Ovary (tissue), 7 donors: ENCODE measurements at regions not wholly inside any gene's neighbourhood (a gene's known extent, or its start where the extent isn't known, plus 50 kb on each side); places are given as distances from the start of the nearest gene placed in this dataset.

Experiments used
- DNase-seq, 5 donors: peaks; one replicate each; pipeline ENCODE4 v3.0.0-alpha.2; 2019 to 2020
- H3K27ac ChIP-seq, 2 donors: fragments of 200-600 bp; one replicate each; pipeline versions ENCODE4 v1.5.1 to v1.8.0; 2019 to 2022
- H3K27me3 ChIP-seq: fragments of 200-600 bp; one replicate; pipeline ENCODE4 v1.8.0; 2022
- H3K36me3 ChIP-seq: fragments of 200-600 bp; sonication (generic); one replicate; pipeline ENCODE4 v1.5.1; 2019
- H3K4me1 ChIP-seq: one replicate; pipeline ENCODE4 v1.8.1; 2013; ENCODE audit warnings: mild to moderate bottlenecking, moderate library complexity; ENCODE audit not compliant: insufficient read depth
- H3K4me3 ChIP-seq: fragments of 200-600 bp; sonication (generic); one replicate; pipeline ENCODE4 v1.5.1; 2017
- H3K9me3 ChIP-seq, 2 donors: fragments of 200-600 bp in 1 of 2; sonication (generic) in 1 of 2; one replicate each; pipeline versions ENCODE4 v1.5.1 to v1.8.1; 2013 to 2019; ENCODE audit warnings: mild to moderate bottlenecking in 1 of 2, moderate library complexity in 1 of 2
- EP300 ChIP-seq: sonication (generic); formaldehyde crosslinking; IDR thresholded peaks from one replicate; pipeline ENCODE4 v1.6.1; 2017; ENCODE audit warnings: antibody characterized with exemption
- POLR2A ChIP-seq: fragments of 450-650 bp; IDR thresholded peaks from one replicate; pipeline ENCODE4 v1.6.1; 2017; ENCODE audit warnings: antibody characterized with exemption, mild to moderate bottlenecking, moderate library complexity
- WGBS, 3 donors: extraction: QIAGEN DNeasy Blood & Tissue Kit in 1 of 3; methylation state at CpG; one replicate each; pipeline versions ENCODE4 v1.1.5 to v1.1.7; 2013 to 2017; 5-methylcytosine and 5-hydroxymethylcytosine counted together
- intact Hi-C, 4 donors: fragments of 100-400 bp; cut with DNase I; formaldehyde crosslinking; loops; one replicate each; pipeline versions ENCODE4 v1.11.0 to v1.15.1; 2022 to 2023
- TF ChIP-seq, protein P1 (sequence below), 3 donors: fragments of 450-650 bp in 2 of 3; fragments of 200-600 bp in 1 of 3; IDR thresholded peaks; one replicate each; pipeline versions ENCODE4 v1.5.1 to v1.8.0; 2016 to 2022; ENCODE audit warnings: antibody characterized with exemption in 3 of 3, mild to moderate bottlenecking in 1 of 3
- donor health status: DM: no; HTN: no; CAD: no; lungs with moderate emphysema.
- donor health status: DM: no; HTN: no; CAD: no.
- donor health status: Bipolar disorder and iron deficiency.
- donor health status: DM: no; HTN: no; CAD: no.
- donor health status: DM: yes; HTN: yes; CAD: no.

DNA sequence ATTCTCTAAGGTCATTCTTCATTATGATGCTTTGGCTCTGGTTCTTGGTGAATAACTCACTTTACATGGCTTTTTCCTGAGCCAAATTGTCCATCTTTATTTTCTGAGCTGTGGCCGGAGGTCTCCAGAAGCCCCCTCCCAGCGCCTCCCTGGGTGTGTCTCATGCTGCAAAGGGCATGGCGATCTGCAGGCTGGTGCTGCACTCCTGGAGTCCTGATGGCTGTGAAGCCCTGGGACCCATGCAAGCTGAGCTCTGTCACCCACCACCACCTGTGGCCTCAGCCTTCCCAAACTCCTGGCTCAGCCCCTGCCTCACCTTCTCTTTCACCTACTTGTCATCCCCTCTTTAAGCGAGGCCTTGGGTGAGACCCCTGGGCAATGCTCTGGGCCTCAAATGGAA, 96.9 kb downstream of the CEBPB start:
- intact Hi-C loops = loop anchor here in 2 of 4 donors (10.0 kb wide), 2 partner anchors 97 to 177 kb away; no protein-coding TSS in a partner anchor
- Histone ChIP-seq H3K36me3 (no peaks in the 10 kb centered on the region), H3K4me3 (no peak overlapping the region), H3K9me3 (no peaks in the 10 kb centered on the region), H3K27me3 (no peaks in the 10 kb centered on the region), H3K27ac (no peak overlapping the region), H3K4me1 (peaks cover 40% of the 10 kb centered on the region)
- peak in 1 of 5 donors; percentile 31 for DNase-seq
- WGBS, 3 donors = 91 to 98% (median 93%) methylated on average over 4 of the region's 4 CpGs
- TF ChIP-seq EP300 (no peak), POLR2A (no peak)
- TF ChIP-seq, protein P1, sequence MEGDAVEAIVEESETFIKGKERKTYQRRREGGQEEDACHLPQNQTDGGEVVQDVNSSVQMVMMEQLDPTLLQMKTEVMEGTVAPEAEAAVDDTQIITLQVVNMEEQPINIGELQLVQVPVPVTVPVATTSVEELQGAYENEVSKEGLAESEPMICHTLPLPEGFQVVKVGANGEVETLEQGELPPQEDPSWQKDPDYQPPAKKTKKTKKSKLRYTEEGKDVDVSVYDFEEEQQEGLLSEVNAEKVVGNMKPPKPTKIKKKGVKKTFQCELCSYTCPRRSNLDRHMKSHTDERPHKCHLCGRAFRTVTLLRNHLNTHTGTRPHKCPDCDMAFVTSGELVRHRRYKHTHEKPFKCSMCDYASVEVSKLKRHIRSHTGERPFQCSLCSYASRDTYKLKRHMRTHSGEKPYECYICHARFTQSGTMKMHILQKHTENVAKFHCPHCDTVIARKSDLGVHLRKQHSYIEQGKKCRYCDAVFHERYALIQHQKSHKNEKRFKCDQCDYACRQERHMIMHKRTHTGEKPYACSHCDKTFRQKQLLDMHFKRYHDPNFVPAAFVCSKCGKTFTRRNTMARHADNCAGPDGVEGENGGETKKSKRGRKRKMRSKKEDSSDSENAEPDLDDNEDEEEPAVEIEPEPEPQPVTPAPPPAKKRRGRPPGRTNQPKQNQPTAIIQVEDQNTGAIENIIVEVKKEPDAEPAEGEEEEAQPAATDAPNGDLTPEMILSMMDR (IDR thresholded peaks at IDR 0.05) = no peak

DNA sequence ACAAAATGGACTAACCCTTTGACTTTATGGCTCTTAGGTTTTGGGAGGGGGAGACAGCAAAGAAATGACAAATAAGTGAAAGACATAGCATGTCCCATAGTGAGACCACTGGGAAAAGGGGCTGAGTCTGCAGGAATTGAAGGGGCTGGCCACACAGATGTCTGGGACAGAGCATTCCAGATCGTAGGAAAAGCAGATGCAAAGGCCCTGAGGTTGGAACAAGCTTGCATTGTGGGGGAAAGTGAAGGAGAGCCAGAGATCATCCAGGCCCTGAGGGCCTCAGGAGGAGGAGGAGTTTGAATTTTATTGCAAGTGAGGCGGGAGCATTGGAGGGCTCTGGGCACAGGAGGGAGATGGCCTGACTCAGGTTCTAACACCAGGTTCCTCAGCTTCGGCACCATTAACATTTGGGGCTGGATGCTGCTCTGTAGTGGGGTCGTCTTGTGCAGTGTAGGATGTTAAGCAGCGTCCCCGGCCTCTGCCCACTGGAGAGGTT, 97.5 kb downstream of the CEBPB start:
- WGBS, 3 donors = 92 to 95% (median 92%) methylated on average over 6 of the region's 6 CpGs
- Histone ChIP-seq H3K27me3 (no peaks in the 10 kb centered on the region), H3K4me3 (no peak overlapping the region), H3K9me3 (no peaks in the 10 kb centered on the region), H3K36me3 (no peaks in the 10 kb centered on the region), H3K4me1 (peaks cover 40% of the 10 kb centered on the region), H3K27ac (no peak overlapping the region)
- TF ChIP-seq, protein P1 (IDR thresholded peaks at IDR 0.05) = no peak
- no peak for TF ChIP-seq POLR2A
- no peak for TF ChIP-seq EP300
- DNase-seq = no peak
- intact Hi-C loops = loop anchor here in 2 of 4 donors (10.0 kb wide), 2 partner anchors 97 to 177 kb away; no protein-coding TSS in a partner anchor

DNA sequence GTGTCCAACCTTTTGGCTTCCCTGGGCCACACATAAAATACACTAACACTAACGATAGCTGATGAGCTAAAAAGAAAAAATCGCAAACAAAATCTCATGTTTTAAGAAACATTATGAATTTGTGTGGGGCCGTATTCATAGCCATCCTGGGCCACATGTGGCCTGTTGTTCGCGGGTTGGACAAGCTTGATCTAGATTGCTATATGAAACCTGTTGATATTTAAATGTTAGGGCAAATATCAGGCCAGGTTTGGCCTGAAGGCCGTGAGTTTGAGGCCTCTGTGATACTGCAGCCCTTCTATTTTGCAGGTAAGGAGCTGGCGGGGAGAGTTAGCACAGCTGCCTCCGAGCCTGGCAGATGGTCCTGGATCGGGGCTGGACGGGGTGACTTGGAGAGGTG, 99.0 kb downstream of the CEBPB start:
- Histone ChIP-seq H3K9me3 (no peaks in the 10 kb centered on the region), H3K4me1 (peaks cover 30% of the 10 kb centered on the region), H3K4me3 (no peak overlapping the region), H3K36me3 (no peaks in the 10 kb centered on the region), H3K27ac (no peak overlapping the region), H3K27me3 (no peaks in the 10 kb centered on the region)
- intact Hi-C loops = loop anchor here in 2 of 4 donors (10.0 kb wide), 2 partner anchors 95 to 175 kb away; no protein-coding TSS in a partner anchor
- TF ChIP-seq POLR2A (no peak), EP300 (no peak)
- TF ChIP-seq, protein P1 (IDR thresholded peaks at IDR 0.05) = no peak
- DNase-seq = peak in 1 of 5 donors; percentile 48
- WGBS, 3 donors = 58 to 96% (median 70%) methylated on average over 10 of the region's 10 CpGs

GRCh38 chr20:50290112-50290511, 99.5 kb downstream of the CEBPB start:
- H3K4me1 ChIP-seq = peaks cover 26% of the 10 kb centered on the region
- H3K9me3 ChIP-seq = no peaks in the 10 kb centered on the region
- TF ChIP-seq, protein P1 (IDR thresholded peaks at IDR 0.05) = no peak
- TF ChIP-seq EP300 (no peak), POLR2A (no peak)
- no peak overlapping the region for H3K27ac ChIP-seq
- no peak overlapping the region for H3K4me3 ChIP-seq
- 62 to 92% (median 81%) methylated on average over 12 of the region's 12 CpGs for WGBS, 3 donors
- intact Hi-C loops = loop anchor here in 1 of 4 donors (5.0 kb wide), 2 partner anchors 98 to 172 kb away; partner anchors contain the start of gene CEBPB
- no peaks in the 10 kb centered on the region for H3K36me3 ChIP-seq
- peak in 1 of 5 donors; percentile 30 for DNase-seq
- no peaks in the 10 kb centered on the region for H3K27me3 ChIP-seq
